Right atrium auricular region (tissue), 2 donors: ENCODE measurements at regions not wholly inside any gene's neighbourhood (a gene's known extent, or its start where the extent isn't known, plus 50 kb on each side); places are given as distances from the start of the nearest gene placed in this dataset.

Experiments used
- DNase-seq: peaks from one replicate; pipeline ENCODE4 v3.0.0-alpha.2; 2019; ENCODE audit warnings: low spot score
- H3K27ac ChIP-seq, 2 donors: fragments of 200-600 bp; sonication (generic); 1 replicate in 1 of 2; 2 replicates in 1 of 2; pipeline ENCODE4 v1.5.1; 2016 to 2019
- H3K27me3 ChIP-seq, 2 donors: fragments of 200-600 bp; sonication (generic); one replicate each; pipeline versions ENCODE4 v1.5.1 to v1.6.0; 2017 to 2019
- H3K36me3 ChIP-seq: fragments of 200-600 bp; sonication (generic); one replicate; pipeline ENCODE4 v1.5.1; 2016
- H3K4me1 ChIP-seq, 2 donors: fragments of 200-600 bp; sonication (generic); one replicate each; pipeline versions ENCODE4 v1.5.1 to v1.6.0; 2017 to 2019
- H3K4me3 ChIP-seq, 2 donors: fragments of 200-600 bp; sonication (generic); 1 replicate in 1 of 2; 2 replicates in 1 of 2; pipeline ENCODE4 v1.5.1; 2017 to 2019; ENCODE audit warnings: mild to moderate bottlenecking in 1 of 2, moderate library complexity in 1 of 2
- H3K9me3 ChIP-seq, 2 donors: fragments of 200-600 bp; sonication (generic); one replicate each; pipeline ENCODE4 v1.5.1; 2019
- CTCF ChIP-seq, 2 donors: fragments of 200-600 bp; sonication (generic); IDR thresholded peaks; one replicate each; pipeline ENCODE4 v1.5.1; 2019; ENCODE audit warnings: antibody characterized with exemption in 2 of 2

GRCh38 chr14:89085231-89085731, 260.8 kb downstream of the TTC8 start:
- no peaks in the 10 kb centered on the region for H3K27me3 ChIP-seq
- H3K9me3 ChIP-seq, result no peaks in the 10 kb centered on the region
- no peak overlapping the region for H3K27ac ChIP-seq
- H3K4me3 ChIP-seq, result no peak overlapping the region
- no peaks in the 10 kb centered on the region for H3K36me3 ChIP-seq
- no peak for DNase-seq
- TF ChIP-seq CTCF (IDR thresholded peaks at IDR 0.05), result no peak
- no peaks in the 10 kb centered on the region for H3K4me1 ChIP-seq

GRCh38 chr14:89085737-89086382, 261.4 kb downstream of the TTC8 start:
- no peak for DNase-seq
- no peak overlapping the region for H3K4me3 ChIP-seq
- H3K27ac ChIP-seq, result no peak overlapping the region
- H3K9me3 ChIP-seq, result no peaks in the 10 kb centered on the region
- no peaks in the 10 kb centered on the region for H3K36me3 ChIP-seq
- no peak for TF ChIP-seq CTCF (IDR thresholded peaks at IDR 0.05)
- no peaks in the 10 kb centered on the region for H3K27me3 ChIP-seq
- no peaks in the 10 kb centered on the region for H3K4me1 ChIP-seq

DNA sequence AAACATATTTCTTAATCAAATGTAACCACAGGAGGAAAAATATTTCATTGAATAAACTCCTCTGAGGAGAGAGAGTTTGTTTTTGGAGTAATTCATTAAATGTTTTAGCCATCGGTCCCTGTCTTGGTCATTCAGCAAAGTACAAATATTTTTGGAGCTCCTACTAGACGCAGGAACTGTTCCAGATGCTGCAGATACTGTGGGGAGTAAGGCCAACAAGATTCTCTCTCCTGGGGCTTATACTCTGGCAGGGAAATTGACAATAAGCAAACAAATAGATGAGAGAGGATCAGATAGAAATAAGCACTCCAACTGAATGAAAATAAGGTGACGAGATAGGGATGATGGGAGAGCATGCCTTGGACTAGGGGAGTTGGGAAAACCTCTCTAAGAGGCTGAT, 264.1 kb downstream of the TTC8 start:
- no peak overlapping the region for H3K4me3 ChIP-seq
- H3K27me3 ChIP-seq, result no peaks in the 10 kb centered on the region
- TF ChIP-seq CTCF (IDR thresholded peaks at IDR 0.05), result no peak
- no peak overlapping the region for H3K27ac ChIP-seq
- H3K4me1 ChIP-seq, result no peaks in the 10 kb centered on the region
- DNase-seq, result no peak
- H3K9me3 ChIP-seq, result peaks cover 0 to 6% of the 10 kb centered on the region in 2 donors
- no peaks in the 10 kb centered on the region for H3K36me3 ChIP-seq

GRCh38 chr14:89089330-89089729, 264.9 kb downstream of the TTC8 start:
- Histone ChIP-seq H3K27me3 (no peaks in the 10 kb centered on the region), H3K9me3 (peaks cover 0 to 6% of the 10 kb centered on the region in 2 donors), H3K4me3 (no peak overlapping the region), H3K36me3 (no peaks in the 10 kb centered on the region), H3K4me1 (no peaks in the 10 kb centered on the region), H3K27ac (no peak overlapping the region)
- DNase-seq, result no peak
- TF ChIP-seq CTCF (IDR thresholded peaks at IDR 0.05), result no peak

DNA sequence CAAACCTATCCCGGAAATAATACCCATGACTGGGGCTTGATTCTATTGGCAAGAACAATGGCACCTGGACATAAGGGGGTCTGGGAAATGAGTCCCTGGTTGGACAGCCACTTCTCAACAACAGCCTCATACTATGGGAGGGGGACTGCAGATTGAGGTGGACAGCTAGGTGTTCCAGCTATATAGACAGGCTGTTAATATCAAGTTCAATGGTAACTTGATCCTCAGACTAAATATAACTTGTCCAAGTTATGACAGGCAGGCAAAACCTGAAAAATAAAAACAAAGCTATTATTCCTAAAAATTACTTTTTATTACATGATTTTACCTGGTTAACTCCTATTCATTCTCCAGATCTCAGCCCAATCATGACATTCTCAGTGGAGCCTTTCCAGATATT, 267.3 kb downstream of the TTC8 start:
- no peak overlapping the region for H3K27ac ChIP-seq
- H3K4me1 ChIP-seq, result no peaks in the 10 kb centered on the region
- H3K9me3 ChIP-seq, result peaks cover 0 to 6% of the 10 kb centered on the region in 2 donors
- no peaks in the 10 kb centered on the region for H3K36me3 ChIP-seq
- no peak overlapping the region for H3K4me3 ChIP-seq
- H3K27me3 ChIP-seq, result no peaks in the 10 kb centered on the region
- no peak for DNase-seq
- TF ChIP-seq CTCF (IDR thresholded peaks at IDR 0.05), result no peak
